GM19240 (cell line): ENCODE measurements at regions not wholly inside any gene's neighbourhood (a gene's known extent, or its start where the extent isn't known, plus 50 kb on each side); places are given as distances from the start of the nearest gene placed in this dataset.

Experiments used
- DNase-seq: peaks from one replicate; pipeline ENCODE4 v3.0.0; 2011; ENCODE audit warnings: low spot score; ENCODE audit not compliant: insufficient read length

DNA sequence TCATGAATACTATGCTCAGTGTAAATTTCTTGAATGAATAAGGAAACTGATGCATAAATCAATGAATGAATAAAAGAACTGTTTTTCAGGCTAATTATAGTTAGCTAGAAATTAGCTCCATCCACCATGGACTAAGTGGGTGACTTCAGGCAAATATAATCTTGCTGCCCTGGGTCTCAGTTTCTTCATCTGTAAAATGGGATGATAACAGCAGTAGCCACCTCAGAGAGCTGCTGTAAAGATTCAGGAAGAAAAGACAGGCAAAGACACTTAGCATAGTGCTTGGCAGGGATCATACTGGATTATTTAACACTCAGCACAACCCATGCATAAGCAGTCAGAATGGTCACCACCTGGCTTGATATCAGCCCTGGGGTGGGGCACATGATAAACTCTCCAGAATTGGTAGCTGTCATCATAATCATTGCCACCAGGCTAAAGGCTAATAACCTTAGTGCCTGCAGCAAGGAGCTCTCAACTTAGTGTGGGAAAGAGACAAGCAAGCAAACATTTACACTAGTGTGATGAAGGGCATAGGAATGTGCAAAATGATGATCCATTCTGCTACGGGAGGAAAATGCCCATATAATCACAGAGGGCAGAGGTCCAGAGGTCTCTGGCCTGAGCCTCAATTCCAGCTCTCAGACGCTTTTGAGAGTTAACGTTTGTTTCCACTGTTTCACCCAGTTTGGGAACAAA lies 234.7 kb upstream of the TBX3 start:
- no peak for DNase-seq

DNA sequence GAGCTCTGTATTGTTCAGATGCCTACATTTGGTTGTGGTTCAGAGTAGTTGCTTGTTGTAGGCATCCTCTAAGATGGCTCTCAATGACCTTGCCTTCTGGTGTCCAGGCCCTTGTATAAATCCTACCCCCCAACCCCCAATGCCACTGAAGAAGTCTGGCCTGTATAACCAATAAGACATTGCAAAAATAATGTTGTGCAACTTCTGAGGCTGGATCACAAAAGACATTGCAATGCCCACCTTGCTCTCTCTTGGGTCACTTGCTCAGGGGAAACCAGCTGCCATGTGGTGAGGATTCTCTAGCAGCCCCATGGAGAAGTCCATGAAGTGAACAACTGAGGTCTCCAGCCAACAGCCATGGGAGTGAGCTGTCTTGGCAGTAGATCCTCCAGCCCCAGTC lies 234.0 kb upstream of the TBX3 start:
- DNase-seq, result no peak

DNA sequence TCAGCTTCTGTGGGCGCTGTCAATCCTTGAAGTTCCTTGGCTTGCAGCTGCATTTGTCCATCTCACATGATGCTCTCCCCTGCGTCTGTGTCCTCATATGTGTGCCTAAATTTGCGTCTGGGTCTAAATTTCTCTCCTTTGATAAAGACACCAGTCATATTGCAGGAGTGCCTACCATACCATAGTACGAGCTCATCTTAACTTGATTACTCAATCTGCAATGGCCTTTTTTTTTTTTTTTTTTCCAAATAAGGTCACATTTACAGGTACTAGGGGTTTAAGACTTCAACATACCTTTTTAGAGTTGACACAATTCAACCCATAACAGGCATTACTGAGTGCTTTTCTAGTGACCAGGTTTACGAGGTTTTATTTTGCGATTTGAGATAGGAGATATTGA lies 233.3 kb upstream of the TBX3 start:
- DNase-seq, result no peak

DNA sequence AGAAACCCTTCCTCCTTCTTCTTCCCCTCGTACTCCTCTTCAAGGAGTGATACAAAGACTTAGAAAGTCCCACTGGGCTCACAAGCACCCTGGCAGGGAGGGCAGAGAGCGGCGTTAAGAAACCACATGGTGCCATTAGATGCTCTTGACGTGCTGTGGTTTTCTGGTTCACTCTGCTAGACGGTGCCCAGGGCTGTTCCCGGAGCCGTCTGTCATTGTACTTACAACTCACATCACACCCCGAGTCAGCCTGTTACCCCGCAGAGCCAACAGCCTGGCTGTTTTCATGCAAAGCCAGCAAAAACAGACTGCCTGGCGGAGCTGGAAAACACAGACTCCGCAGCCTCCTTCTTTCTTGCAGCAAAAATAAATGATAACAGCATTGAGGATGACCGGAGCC lies 232.6 kb upstream of the TBX3 start:
- DNase-seq, result no peak

DNA sequence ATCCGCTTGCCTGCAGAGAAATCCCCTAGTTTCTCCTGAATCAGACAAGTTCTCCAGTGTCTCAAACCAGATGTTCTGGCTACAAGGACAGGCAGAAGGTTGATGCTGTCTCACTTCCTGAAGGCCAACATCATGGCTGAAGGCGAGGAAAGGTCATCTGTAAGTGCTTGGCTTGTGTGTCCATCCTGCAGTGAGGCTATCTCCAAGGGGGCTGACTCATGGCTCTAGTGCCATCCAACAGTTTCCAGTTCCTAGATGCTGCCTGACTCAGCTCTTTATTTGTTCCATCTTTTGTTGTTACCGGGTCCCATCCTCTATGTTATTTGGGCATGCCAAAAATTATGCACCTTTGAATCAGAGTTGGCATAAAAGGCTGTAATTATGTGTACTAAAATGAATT lies 232.1 kb upstream of the TBX3 start:
- no peak for DNase-seq

DNA sequence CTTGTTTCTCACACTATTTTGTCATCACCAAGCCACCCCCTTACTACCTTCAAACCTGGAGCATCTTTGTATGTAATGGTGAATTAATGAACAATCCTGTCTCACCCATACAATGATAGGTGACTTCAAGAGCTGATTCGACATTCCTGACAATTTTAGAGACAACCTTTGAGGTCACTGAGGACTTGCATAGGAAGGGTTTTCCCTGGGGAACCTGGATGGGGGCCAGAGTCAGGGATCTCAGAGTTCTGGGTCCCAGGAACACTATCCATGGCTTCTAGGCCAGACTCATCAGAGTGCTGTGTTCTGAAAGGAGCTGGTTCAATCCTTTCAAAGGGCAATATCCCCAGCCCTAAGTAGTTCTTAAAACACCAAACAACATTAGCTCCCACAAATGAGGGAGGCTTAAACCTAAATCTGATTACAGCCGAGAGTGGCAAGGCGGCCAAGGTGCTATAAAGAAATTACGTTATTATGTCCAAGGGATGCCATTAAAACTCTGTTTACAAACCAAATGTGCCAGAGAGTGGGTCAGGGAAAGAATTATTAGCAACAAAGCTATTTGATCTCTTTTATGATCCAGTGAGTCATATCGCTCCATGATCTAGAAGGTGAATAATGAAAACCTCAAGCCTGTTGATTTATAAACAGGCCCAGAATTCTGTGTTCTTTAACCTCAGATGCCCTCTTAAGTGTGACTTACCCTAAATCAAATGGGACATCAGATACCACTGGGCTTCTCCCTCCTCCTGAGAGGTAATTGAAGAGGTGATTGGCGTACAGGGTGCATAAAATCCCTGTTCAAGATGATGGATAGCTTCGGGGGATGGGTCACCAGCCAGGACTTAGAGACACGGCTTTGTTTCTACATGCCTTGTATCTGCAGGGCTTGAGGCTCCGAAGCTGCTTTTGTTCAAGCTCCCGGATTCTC lies 230.2 kb upstream of the TBX3 start:
- DNase-seq, result no peak

DNA sequence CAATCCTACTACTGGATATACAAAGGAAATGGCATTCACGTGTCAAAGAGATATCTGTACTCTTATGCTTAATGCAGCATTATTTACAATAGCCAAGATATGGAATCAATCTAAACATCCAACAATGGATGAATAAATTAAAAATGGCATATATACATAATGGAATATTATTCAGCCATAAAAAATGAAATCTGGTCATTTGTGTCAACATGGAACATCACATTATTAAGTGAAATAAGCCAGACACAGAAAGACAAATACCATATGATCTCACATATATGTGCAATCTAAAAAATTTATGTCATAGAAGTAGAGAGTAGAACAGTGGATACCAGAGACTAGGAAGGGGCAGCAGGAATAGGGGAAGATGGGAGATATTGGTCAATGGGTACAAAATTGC lies 228.8 kb upstream of the TBX3 start:
- no peak for DNase-seq

DNA sequence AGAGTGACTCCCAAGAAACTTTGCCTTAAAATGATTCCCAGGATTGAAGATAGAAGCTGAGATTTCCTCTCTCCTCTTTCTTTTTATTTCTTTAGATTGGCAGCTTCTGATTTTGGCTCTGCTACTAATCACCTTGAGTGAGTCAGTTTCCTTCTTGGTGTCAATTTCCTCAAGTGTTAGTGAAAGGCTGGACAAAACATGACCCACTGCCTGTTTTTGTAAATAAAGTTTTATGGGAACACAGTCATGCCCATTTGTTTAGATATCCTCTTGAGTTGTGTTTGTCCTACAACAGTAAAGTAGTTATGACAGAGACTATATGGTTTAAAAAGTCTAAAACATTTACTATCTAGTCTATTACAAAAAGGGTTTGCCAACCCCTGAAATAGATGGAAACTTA lies 227.2 kb upstream of the TBX3 start:
- no peak for DNase-seq

DNA sequence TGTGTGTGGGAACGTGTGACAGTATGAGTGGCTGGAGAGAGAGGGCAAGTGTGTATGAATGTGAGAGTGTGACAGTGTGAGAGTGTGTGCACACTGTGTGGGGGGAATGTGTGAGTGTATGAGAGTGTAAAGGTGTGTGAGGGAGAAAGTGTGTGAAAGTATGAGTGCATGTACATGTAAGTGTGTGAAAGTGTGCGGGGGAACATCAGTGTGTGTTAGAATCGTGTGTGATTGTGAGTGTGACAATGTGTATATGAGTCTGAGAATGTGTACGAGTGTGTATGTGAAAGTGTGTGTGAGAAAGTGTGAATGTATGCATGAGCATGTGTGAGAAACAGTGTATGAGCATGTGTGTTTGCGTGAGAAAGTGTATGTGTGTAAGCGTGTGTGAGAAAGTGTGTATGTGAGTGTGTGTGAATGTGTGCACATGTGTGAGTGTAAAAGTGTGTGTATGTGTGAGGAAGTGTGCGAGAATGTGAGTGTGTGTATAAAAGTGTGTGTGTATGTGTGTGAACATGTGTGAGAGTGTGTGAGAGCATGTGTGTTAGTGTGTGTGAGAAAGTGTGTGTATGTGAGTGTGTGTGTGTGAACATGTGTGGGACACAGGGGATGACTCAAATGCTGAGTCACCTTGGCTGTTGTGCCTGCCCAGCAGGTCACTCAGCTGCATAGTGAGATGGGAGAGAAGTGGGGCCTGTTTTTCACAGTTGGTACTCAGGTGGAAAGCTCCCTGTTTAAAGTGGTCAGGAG lies 220.5 kb upstream of the TBX3 start:
- DNase-seq, result no peak

DNA sequence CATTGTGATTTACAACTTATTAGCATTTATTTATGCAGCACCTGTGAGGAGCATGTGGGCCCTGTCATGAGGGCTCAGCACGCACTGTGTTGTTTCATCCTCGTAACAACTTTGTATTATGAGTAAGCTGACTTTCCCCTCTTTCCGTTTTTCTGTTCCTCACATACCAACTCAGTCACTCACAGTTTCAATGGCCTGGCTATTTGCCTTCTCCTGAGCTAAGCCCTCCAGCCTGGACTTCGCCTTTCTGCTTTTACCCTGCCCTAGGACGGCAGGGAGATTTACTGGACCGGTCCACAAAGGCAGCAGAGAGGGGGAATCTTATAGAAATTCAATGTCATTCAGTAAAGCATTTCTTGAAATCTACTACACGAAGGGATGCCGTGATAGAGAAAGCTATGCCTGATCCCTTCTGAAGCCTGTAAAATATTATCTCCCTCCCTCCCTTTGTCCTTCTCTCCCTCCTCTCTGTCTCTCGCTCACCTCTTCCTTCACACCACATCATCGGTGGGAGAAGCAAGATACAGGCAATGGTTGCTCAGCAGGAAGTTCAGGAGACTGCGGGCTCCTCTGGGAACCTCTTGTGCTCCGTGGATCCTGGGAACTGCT lies 219.2 kb upstream of the TBX3 start:
- DNase-seq, result no peak

DNA sequence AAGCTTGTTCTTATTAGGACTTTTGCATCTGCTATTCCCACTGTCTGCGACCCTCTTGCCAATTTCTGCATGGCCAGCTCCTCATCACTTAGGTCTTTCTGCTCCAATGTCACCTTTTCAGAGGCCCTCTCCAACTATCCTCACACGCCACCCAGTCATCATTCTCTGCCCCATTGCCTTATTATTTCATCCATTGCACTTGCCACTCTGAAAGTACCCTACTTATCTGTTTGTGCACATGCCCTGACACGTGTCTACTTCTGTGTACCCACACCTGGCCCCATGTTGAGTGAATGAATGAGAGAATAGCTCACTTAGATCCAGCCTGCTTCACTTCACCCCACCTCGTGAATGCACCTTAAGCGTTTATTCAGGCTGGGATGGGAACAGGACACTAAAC lies 218.7 kb upstream of the TBX3 start:
- no peak for DNase-seq

DNA sequence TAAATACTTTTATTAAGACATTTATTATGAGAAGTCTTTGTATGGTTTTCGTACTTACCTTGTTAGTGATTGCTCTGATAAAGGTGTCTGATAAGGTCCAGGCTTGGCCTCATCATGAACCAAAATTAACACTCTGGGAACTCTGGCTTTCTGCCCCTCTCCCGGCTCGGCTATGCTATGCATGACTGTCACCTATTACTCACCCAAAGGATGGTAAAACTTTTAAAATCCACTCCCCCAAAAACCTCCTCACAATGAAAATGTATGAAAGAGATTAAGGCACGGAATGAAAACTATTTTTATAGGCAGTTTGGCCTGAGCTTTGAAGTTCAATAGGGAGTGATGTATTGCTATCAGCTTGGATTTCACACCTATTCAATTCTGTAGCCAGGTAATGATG lies 217.3 kb upstream of the TBX3 start:
- DNase-seq, result no peak

DNA sequence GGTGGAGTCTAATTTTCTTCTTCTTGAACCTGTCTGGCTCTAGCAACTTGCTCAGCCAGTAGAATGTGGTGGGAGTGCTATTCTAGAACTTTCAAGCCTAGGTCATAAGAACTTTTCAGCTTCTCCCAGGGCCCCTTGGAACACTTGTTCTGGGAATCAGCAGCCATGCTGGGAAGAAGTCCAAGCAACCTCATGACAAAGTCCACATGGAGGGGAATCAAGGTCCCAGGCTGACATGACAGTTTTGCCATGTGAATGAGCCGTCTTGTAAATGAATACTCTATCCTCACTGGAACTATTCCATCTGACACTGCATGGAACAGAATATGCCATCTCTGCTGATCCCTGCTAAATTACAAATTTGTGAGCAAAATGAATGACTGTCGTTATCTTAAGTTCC lies 214.2 kb upstream of the TBX3 start:
- DNase-seq, result no peak

DNA sequence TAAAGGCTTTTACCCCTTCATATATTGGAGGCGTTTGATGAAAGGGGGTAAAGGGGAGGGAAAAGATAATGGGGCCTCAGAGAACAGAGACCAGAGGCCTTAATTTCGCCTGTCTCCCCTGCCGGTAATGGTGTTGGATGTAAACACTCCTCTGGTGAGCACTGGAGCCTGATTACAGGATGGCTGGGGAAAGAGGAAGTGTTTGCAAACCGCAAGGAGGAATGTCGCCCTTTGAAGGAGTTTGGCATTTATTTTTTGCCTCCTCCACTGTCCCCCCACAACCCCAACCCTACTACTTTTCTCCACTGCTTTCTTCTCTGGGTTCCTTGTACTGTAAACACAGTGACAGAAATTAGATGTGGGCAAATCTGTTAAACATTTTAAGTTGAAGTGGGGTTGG lies 211.9 kb upstream of the TBX3 start:
- no peak for DNase-seq

DNA sequence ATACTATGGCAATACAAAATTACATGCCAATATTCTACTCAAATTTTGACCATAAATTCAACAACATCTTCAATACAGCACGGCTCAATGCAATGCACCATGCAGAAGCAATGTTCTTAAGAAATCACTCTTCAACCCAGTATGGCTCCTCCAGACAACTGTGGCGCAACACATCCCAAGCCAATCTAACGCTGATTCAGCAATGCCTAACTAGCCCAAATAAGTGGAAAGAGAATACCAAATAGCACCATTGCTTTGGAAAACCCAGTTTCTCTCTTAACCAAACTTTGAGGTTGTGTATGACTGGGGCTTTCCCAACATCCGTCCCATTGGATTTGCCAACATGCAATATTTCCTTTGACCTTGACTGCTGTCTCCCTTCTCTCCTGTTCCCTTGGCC lies 211.1 kb upstream of the TBX3 start:
- DNase-seq, result no peak

DNA sequence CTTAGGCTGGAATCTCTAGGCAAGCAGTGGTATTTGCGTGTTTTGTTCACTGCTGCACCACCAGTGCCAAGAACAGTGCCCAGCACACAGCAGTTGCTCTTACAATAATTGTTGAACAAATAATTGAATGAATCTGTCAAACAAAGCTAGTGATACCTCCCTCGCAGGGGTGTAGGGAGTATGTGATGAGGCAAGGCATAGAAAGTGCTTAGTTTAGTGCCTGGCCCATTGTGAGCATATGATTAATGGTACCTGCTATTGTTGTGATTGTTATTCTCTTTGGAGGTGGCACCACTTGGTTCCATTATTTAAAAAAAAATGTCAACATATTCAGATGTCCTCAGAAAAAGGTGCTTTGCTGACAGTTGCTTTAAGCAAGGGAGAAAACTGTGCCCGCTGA lies 210.1 kb upstream of the TBX3 start:
- DNase-seq, result no peak

DNA sequence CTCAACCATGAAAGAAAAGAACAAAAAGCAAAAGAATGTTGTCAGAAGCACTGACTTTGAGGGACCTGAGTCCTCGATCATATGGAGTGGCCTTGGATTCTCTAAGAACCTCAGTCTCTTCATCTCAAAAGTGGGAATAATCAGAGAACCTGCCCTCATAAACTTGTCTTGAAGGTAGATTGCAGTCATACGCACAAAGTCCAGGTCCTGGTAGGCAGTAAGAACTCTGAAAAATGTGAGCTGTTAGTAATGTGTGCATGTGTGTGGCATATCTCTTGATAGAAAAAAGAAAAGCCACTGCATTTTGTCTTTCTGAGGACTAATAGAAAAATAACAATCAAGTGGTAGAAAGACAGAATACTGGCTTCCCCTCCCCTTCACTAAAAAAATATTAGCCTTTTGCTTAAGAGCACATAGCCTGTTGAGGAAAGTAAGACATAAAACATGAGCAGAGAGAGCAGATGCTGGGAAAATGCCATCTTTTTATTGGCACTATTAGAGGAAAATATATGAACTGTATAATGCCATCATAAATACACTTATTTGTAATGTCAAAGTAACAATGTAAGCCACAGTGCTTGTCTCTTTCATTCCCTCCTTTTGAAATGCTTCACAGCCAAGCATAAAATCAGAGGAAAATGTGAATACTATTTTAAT lies 205.1 kb upstream of the TBX3 start:
- DNase-seq, result no peak

DNA sequence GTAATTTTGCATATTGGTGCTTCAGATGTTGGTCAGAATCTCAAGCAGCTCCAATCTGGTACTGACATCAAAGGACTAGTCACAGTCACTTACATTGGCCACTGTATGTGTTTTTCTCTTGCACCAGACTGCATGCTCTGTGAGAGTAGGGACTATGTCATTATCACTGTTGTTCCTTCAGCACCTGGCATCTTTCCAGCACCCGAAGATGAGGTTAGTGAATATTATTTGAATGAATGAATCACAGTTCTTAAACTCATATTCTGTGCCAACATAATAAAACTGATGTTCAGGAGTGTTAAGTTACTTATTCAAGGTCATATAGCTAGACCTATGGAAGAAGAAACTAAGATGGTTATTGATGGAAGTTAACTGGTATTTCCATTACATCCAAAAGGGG lies 204.5 kb upstream of the TBX3 start:
- DNase-seq, result no peak

DNA sequence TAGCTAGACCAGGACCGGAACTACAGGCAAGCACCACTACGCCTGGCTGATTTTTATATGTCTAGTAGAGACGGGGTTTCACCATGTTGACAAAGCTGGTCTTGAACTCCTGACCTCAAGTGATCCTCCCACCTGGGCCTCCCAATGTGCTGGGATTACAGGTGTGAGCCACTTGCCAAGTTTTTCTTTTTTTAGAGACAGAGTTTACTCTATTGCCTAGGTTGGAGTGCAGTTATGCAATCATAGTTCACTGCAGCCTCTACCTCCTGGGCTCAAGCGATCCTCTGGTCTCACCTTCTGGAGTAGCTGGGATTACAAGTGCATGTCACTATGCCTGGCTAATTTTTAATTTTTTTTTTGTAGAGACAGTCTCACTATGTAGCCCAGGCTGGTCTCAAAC lies 201.5 kb upstream of the TBX3 start:
- no peak for DNase-seq

DNA sequence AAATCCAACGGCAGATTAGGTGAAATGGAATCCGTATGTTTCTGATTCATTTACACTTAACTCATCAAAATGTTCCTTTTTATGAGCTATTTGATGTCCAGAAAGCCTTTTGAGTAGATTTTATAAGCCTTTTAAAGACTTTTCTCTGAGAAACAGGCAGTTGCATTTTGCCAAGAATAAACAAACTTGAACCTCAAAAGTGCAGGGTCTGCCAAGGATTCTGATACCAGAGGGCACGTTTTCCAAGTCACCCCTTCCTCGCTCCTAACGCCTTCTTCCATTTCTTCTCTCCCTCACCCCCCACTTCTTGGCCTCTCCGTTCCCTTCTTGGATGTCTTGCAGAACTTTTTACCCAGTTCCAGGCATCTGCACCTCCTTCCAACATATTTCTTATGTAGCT lies 200.6 kb upstream of the TBX3 start:
- no peak for DNase-seq

DNA sequence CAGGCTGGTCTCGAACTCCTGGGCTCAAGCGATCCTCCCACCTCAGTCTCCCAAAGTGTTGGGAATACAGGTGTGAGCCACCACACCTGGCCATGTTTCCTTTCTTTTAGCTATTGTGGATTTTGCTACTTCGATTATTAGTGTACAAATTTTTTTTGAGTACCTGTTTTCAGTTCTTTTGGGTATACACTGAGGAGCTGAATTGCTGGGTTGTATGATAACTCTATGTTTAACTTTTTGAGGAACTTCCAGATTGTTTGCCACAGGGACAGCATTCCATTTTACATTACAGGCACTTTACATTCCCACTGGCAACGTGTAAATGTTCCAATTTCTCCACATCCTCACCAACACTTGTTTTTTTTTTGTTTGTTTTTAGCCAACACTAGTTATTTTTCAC lies 198.1 kb upstream of the TBX3 start:
- no peak for DNase-seq
